Skin of body (tissue), 1 donor: ENCODE measurements at regions not wholly inside any gene's neighbourhood (a gene's known extent, or its start where the extent isn't known, plus 50 kb on each side); places are given as distances from the start of the nearest gene placed in this dataset.

Experiments used
- DNase-seq: peaks from one replicate; lab custom pipeline; 2025; lab: John Stamatoyannopoulos, UW

- DNase-seq = no peak
Observed at GRCh38 chr13:86729206-86729605, 930.0 kb upstream of the SLITRK6 start.

GRCh38 chr13:86731987-86732386 is 932.8 kb upstream of the SLITRK6 start:
- DNase-seq = no peak

GRCh38 chr13:86737334-86737932 is 933.7 kb upstream of the SLITRK5 start:
- DNase-seq = no peak

- no peak for DNase-seq
Observed at GRCh38 chr13:86741762-86742285, 929.3 kb upstream of the SLITRK5 start.

GRCh38 chr13:86757236-86757978 is 913.8 kb upstream of the SLITRK5 start:
- no peak for DNase-seq

GRCh38 chr13:86758116-86758515 is 913.1 kb upstream of the SLITRK5 start:
- DNase-seq = no peak

GRCh38 chr13:86760620-86761019 is 910.6 kb upstream of the SLITRK5 start:
- DNase-seq = no peak

- DNase-seq = no peak
Observed at GRCh38 chr13:86765462-86765861, 905.7 kb upstream of the SLITRK5 start.

GRCh38 chr13:86788616-86789015 is 882.6 kb upstream of the SLITRK5 start:
- no peak for DNase-seq

- DNase-seq = no peak
Observed at GRCh38 chr13:86792153-86792651, 879.0 kb upstream of the SLITRK5 start.

GRCh38 chr13:86795858-86796257 is 875.3 kb upstream of the SLITRK5 start:
- DNase-seq = no peak

GRCh38 chr13:86810361-86810760 is 860.8 kb upstream of the SLITRK5 start:
- DNase-seq = no peak

- DNase-seq = no peak
Observed at GRCh38 chr13:86813198-86813597, 858.0 kb upstream of the SLITRK5 start.

GRCh38 chr13:86825410-86825809 is 845.8 kb upstream of the SLITRK5 start:
- no peak for DNase-seq

- DNase-seq = no peak
Observed at GRCh38 chr13:86826232-86826631, 844.9 kb upstream of the SLITRK5 start.

GRCh38 chr13:86830046-86830445 is 841.1 kb upstream of the SLITRK5 start:
- DNase-seq = no peak

- no peak for DNase-seq
Observed at GRCh38 chr13:86831084-86831483, 840.1 kb upstream of the SLITRK5 start.

GRCh38 chr13:86838411-86839120 is 832.6 kb upstream of the SLITRK5 start:
- DNase-seq = no peak

- DNase-seq = no peak
Observed at GRCh38 chr13:86839221-86839620, 832.0 kb upstream of the SLITRK5 start.

GRCh38 chr13:86840250-86841191 is 830.6 kb upstream of the SLITRK5 start:
- no peak for DNase-seq

- DNase-seq = no peak
Observed at GRCh38 chr13:86841264-86841663, 829.9 kb upstream of the SLITRK5 start.
